HL-60 (cell line): ENCODE measurements at regions not wholly inside any gene's neighbourhood (a gene's known extent, or its start where the extent isn't known, plus 50 kb on each side); places are given as distances from the start of the nearest gene placed in this dataset.

Experiments used
- DNase-seq, 2 experiments: peaks; one replicate each; pipeline ENCODE4 v3.0.0-alpha.2; 2010 to 2020; ENCODE audit warnings: low read depth in 1 of 2, low spot score in 1 of 2
- H3K27ac ChIP-seq: fragments of 250-450 bp; sonication (Bioruptor Pico); replicated peaks from 2 replicates; pipeline ENCODE4 v1.5.1; 2020; ENCODE audit warnings: mild to moderate bottlenecking, moderate library complexity
- H3K27me3 ChIP-seq: fragments of 250-450 bp; sonication (Bioruptor Pico); 2 replicates; pipeline ENCODE4 v1.5.1; 2021; ENCODE audit warnings: mild to moderate bottlenecking, moderate library complexity; ENCODE audit not compliant: insufficient read depth, poor library complexity, severe bottlenecking
- H3K4me3 ChIP-seq: replicated peaks from 2 replicates; pipeline ENCODE4 v1.5.1; 2011; ENCODE audit warnings: mild to moderate bottlenecking, control low read depth, low read length; ENCODE audit not compliant: insufficient read depth
- CTCF ChIP-seq: IDR thresholded peaks from one replicate; pipeline ENCODE4 v1.5.1; 2011; ENCODE audit warnings: low read length, control low read depth, inconsistent platforms; ENCODE audit not compliant: insufficient read depth
- GABPA ChIP-seq: IDR thresholded peaks from 2 replicates; pipeline ENCODE4 v1.6.1; 2012; ENCODE audit warnings: low read depth
- POLR2AphosphoS5 ChIP-seq: IDR thresholded peaks from 2 replicates; pipeline ENCODE4 v1.6.1; 2012; ENCODE audit warnings: low read depth
- REST ChIP-seq: IDR thresholded peaks from 2 replicates; pipeline ENCODE4 v1.6.1; 2012; ENCODE audit warnings: low read depth; ENCODE audit not compliant: insufficient replicate concordance
- SPI1 ChIP-seq: IDR thresholded peaks from 2 replicates; pipeline ENCODE4 v1.6.1; 2012; ENCODE audit warnings: low read depth, mild to moderate bottlenecking, borderline replicate concordance

GRCh38 chr7:10040674-10041073 lies 933.0 kb upstream of the PHF14 start:
- H3K27ac ChIP-seq = no peak overlapping the region
- H3K27me3 ChIP-seq = no peaks in the 10 kb centered on the region
- no peak for DNase-seq
- TF ChIP-seq CTCF (no peak), REST (no peak), GABPA (no peak), SPI1 (no peak), POLR2AphosphoS5 (no peak)
- no peak overlapping the region for H3K4me3 ChIP-seq

GRCh38 chr7:10070899-10071298 lies 902.8 kb upstream of the PHF14 start:
- Histone ChIP-seq H3K27ac (no peak overlapping the region), H3K27me3 (no peaks in the 10 kb centered on the region), H3K4me3 (no peak overlapping the region)
- no peak for DNase-seq
- TF ChIP-seq REST (no peak), CTCF (no peak), POLR2AphosphoS5 (no peak), GABPA (no peak), SPI1 (no peak)

GRCh38 chr7:10075866-10076265 lies 897.8 kb upstream of the PHF14 start:
- TF ChIP-seq SPI1 (no peak), CTCF (no peak), GABPA (no peak), REST (no peak), POLR2AphosphoS5 (no peak)
- no peak for DNase-seq
- H3K27me3 ChIP-seq = no peaks in the 10 kb centered on the region

More at GRCh38 chr7:10075866-10076265, 897.8 kb upstream of the PHF14 start:
- no peak overlapping the region for H3K4me3 ChIP-seq
- H3K27ac ChIP-seq = no peak overlapping the region
